ENCODE measurements at regions not wholly inside any gene's neighbourhood (a gene's known extent, or its start where the extent isn't known, plus 50 kb on each side); places are given as distances from the start of the nearest gene placed in this dataset.

GRCh38 chr12:113649256-113649830 is 177.7 kb upstream of the LHX5 start:
- TF ChIP-seq CTCF (IDR thresholded peaks at IDR 0.05; ENCODE audit: insufficient read depth, low read length, poor library complexity, severe bottlenecking): no peak
- TF ChIP-seq EZH2phosphoT487 (conservative IDR thresholded peaks at IDR 0.05; ENCODE audit: low read length): no peak

All from SU-DHL-6 (cell line).